A549 (cell line): ENCODE measurements at regions not wholly inside any gene's neighbourhood (a gene's known extent, or its start where the extent isn't known, plus 50 kb on each side); places are given as distances from the start of the nearest gene placed in this dataset.

Source experiments
- ATAC-seq, 2 experiments: fragments of 200-7000 bp in 1 of 2; fragments of >200 bp in 1 of 2; cut with Nextera tagmentation in 1 of 2; cut with Tn5 transposase in 1 of 2; 3 replicates each; pipeline versions ENCODE4 v1.8.0 to v1.9.1; 2018 to 2020; ENCODE audit warnings: mild to moderate bottlenecking in 1 of 2, moderate library complexity in 1 of 2
- CTCF ChIA-PET: fragments of 300-600 bp; sonication (Branson Sonifier 250); formaldehyde crosslinking; extraction: SDS; loops from one replicate; lab custom pipeline; 2021; ENCODE audit warnings: antibody characterized with exemption, inconsistent platforms; lab: Yijun Ruan, JAX
- POLR2A ChIA-PET: fragments of 350-600 bp; formaldehyde crosslinking; extraction: SDS; loops from one replicate; lab custom pipeline; 2021; ENCODE audit warnings: antibody characterized with exemption, inconsistent platforms; lab: Yijun Ruan, JAX
- DNase-seq, 2 experiments: peaks; one replicate each; pipeline versions ENCODE4 v3.0.0 to v3.0.0-alpha.2; 2011 to 2016; ENCODE audit warnings: low read depth in 1 of 2, low spot score in 1 of 2
- FAIRE-seq: peaks from 2 replicates; lab custom pipeline; 2011; peaks lifted over from hg19 to GRCh38; lab: Jason Lieb, UNC
- H3K27ac ChIP-seq, 2 experiments: fragments of >200 bp; sonication (Bioruptor Twin); formaldehyde crosslinking; 3 replicates each; pipeline ENCODE4 v1.5.1; 2016 to 2017
- H3K4me1 ChIP-seq: fragments of >200 bp; sonication (Bioruptor Twin); formaldehyde crosslinking; 3 replicates; pipeline ENCODE4 v1.6.1; 2016
- H3K4me2 ChIP-seq: fragments of >200 bp; sonication (Bioruptor Twin); formaldehyde crosslinking; 3 replicates; pipeline ENCODE4 v1.6.1; 2016
- H3K4me3 ChIP-seq: fragments of >200 bp; sonication (Bioruptor Twin); formaldehyde crosslinking; 3 replicates; pipeline ENCODE4 v1.5.1; 2016
- H3K9me3 ChIP-seq: fragments of >200 bp; sonication (Bioruptor Twin); formaldehyde crosslinking; 3 replicates; pipeline ENCODE4 v1.6.1; 2016
- BCL3 ChIP-seq: fragments of >200 bp; sonication (Bioruptor Twin); formaldehyde crosslinking; IDR thresholded peaks from 3 replicates; pipeline ENCODE4 v1.6.1; 2016
- CBX8 ChIP-seq: fragments of 200-600 bp; sonication (generic); IDR thresholded peaks from 2 replicates; pipeline ENCODE4 v1.6.1; 2016
- CHD2 ChIP-seq: fragments of 150-350 bp; IDR thresholded peaks from 2 replicates; pipeline ENCODE4 v1.6.1; 2014; ENCODE audit warnings: low read length; ENCODE audit not compliant: partially characterized antibody
- CHD4 ChIP-seq: fragments of 200-600 bp; sonication (generic); IDR thresholded peaks from 2 replicates; pipeline ENCODE4 v1.6.1; 2016; ENCODE audit warnings: antibody characterized with exemption, mild to moderate bottlenecking, borderline replicate concordance
- CTCF ChIP-seq: fragments of >200 bp; sonication (Bioruptor Twin); formaldehyde crosslinking; IDR thresholded peaks from 3 replicates; pipeline ENCODE4 v1.5.1; 2016
- EHMT2 ChIP-seq: fragments of 200-600 bp; sonication (generic); IDR thresholded peaks from 2 replicates; pipeline ENCODE4 v1.6.1; 2016; ENCODE audit warnings: antibody characterized with exemption, low read depth, mild to moderate bottlenecking, moderate library complexity
- EP300 ChIP-seq, 2 experiments: fragments of >200 bp; sonication (Bioruptor Twin); formaldehyde crosslinking; IDR thresholded peaks; 2 replicates in 1 of 2; 3 replicates in 1 of 2; pipeline ENCODE4 v1.6.1; 2016 to 2017
- FOSB ChIP-seq: fragments of 250-450 bp; sonication (Bioruptor Pico); IDR thresholded peaks from 2 replicates; pipeline ENCODE4 v1.5.0; 2020; ENCODE audit warnings: mild to moderate bottlenecking, moderate library complexity
- FOSL2 ChIP-seq, 2 experiments: fragments of 450-650 bp in 1 of 2; fragments of >200 bp in 1 of 2; sonication (Bioruptor Twin) in 1 of 2; formaldehyde crosslinking; IDR thresholded peaks; 2 replicates each; pipeline versions ENCODE4 v1.5.0 to v1.6.1; 2016 to 2020; ENCODE audit warnings: mild to moderate bottlenecking in 1 of 2, moderate library complexity in 1 of 2
- HEYL ChIP-seq: fragments of 250-450 bp; sonication (Bioruptor Pico); IDR thresholded peaks from 2 replicates; pipeline ENCODE4 v1.8.0; 2021; ENCODE audit warnings: mild to moderate bottlenecking, moderate library complexity
- HMGXB4 ChIP-seq: fragments of 250-450 bp; sonication (Bioruptor Pico); IDR thresholded peaks from 2 replicates; pipeline ENCODE4 v1.5.0; 2021; ENCODE audit warnings: mild to moderate bottlenecking, moderate library complexity, borderline replicate concordance
- JUN ChIP-seq, 2 experiments: fragments of >200 bp; sonication (Bioruptor Twin); formaldehyde crosslinking; IDR thresholded peaks; 2 replicates in 1 of 2; 3 replicates in 1 of 2; pipeline ENCODE4 v1.6.1; 2016 to 2017
- JUNB ChIP-seq: fragments of >200 bp; sonication (Bioruptor Twin); formaldehyde crosslinking; IDR thresholded peaks from 2 replicates; pipeline ENCODE4 v1.6.1; 2016
- KDM5A ChIP-seq: fragments of 200-600 bp; sonication (generic); IDR thresholded peaks from 2 replicates; pipeline ENCODE4 v1.6.1; 2016; ENCODE audit warnings: antibody characterized with exemption, mild to moderate bottlenecking
- MAFK ChIP-seq: fragments of 450-650 bp; IDR thresholded peaks from 2 replicates; pipeline ENCODE4 v1.6.1; 2014; ENCODE audit not compliant: partially characterized antibody
- NR3C1 ChIP-seq: fragments of >200 bp; sonication (Bioruptor Twin); formaldehyde crosslinking; IDR thresholded peaks from 3 replicates; pipeline ENCODE4 v1.6.1; 2017
- RARB ChIP-seq: fragments of 250-450 bp; sonication (Bioruptor Pico); IDR thresholded peaks from 2 replicates; pipeline ENCODE4 v1.8.0; 2021; ENCODE audit warnings: mild to moderate bottlenecking, moderate library complexity
- RFX5 ChIP-seq: fragments of 450-650 bp; IDR thresholded peaks from 2 replicates; pipeline ENCODE4 v1.7.1; 2014; ENCODE audit warnings: antibody characterized with exemption, mild to moderate bottlenecking, moderate library complexity
- ZC3H11A ChIP-seq: fragments of 450-650 bp; IDR thresholded peaks from 2 replicates; pipeline ENCODE4 v1.6.1; 2014; ENCODE audit warnings: antibody characterized with exemption, mild to moderate bottlenecking
- ZFP36 ChIP-seq: fragments of 450-650 bp; IDR thresholded peaks from 2 replicates; pipeline ENCODE4 v1.6.1; 2014; ENCODE audit warnings: borderline replicate concordance; ENCODE audit not compliant: partially characterized antibody
- ZNF302 ChIP-seq: fragments of 250-450 bp; sonication (Bioruptor Pico); IDR thresholded peaks from 2 replicates; pipeline ENCODE4 v1.9.0; 2021; ENCODE audit warnings: inconsistent platforms, mild to moderate bottlenecking, moderate library complexity
- ZSCAN20 ChIP-seq: fragments of 250-450 bp; sonication (Bioruptor Pico); IDR thresholded peaks from 2 replicates; pipeline ENCODE4 v1.8.0; 2022; ENCODE audit warnings: mild to moderate bottlenecking, moderate library complexity
- WGBS: methylation state at CpG from one replicate; pipeline ENCODE4 v1.1.6; 2017; ENCODE audit errors: missing lambda C conversion rate; 5-methylcytosine and 5-hydroxymethylcytosine counted together

- TF ChIP-seq EHMT2, result no peak
- Histone ChIP-seq H3K4me1 (no peaks in the 10 kb centered on the region), H3K27ac (no peak overlapping the region), H3K9me3 (no peaks in the 10 kb centered on the region), H3K4me2 (no peak overlapping the region), H3K4me3 (no peak overlapping the region)
- CTCF ChIA-PET, result interaction anchor here (0.6 kb wide), 1 partner anchor 74 kb away, joined by 4 read pairs; no protein-coding TSS in a partner anchor
- POLR2A ChIA-PET, result no interaction called here
- ATAC-seq, result no peak
- 48% methylated on average over 2 of the region's 2 CpGs for WGBS
- FAIRE-seq, result no peak
- DNase-seq, result no peak
Observed at GRCh38 chr6:141110481-141110880, 1022.2 kb upstream of the GJE1 start.

GRCh38 chr6:141107591-141108160, 1025.0 kb upstream of the GJE1 start:
- DNase-seq, result no peak
- Histone ChIP-seq H3K9me3 (no peaks in the 10 kb centered on the region), H3K27ac (no peak overlapping the region), H3K4me1 (no peaks in the 10 kb centered on the region)
- WGBS, result 23% methylated on average over 1 of the region's 1 CpG
- no peak for ATAC-seq
- no peak for FAIRE-seq
- TF ChIP-seq ZC3H11A, result no peak
- TF ChIP-seq FOSB (CRISPR knock-in tag), result no peak
- TF ChIP-seq KDM5A, result no peak
- TF ChIP-seq ZSCAN20 (CRISPR knock-in tag), result no peak
- no peak for TF ChIP-seq CBX8
- TF ChIP-seq CTCF, result no peak
- no peak for TF ChIP-seq HMGXB4 (CRISPR knock-in tag)
- TF ChIP-seq FOSL2 (IDR thresholded peaks at IDR 0.05), result no peak
- TF ChIP-seq FOSL2 (CRISPR knock-in tag; IDR thresholded peaks at IDR 0.05), result no peak
- TF ChIP-seq BCL3, result no peak
- no peak for TF ChIP-seq ZFP36
- no peak for TF ChIP-seq CHD4
- no peak for TF ChIP-seq JUN (IDR thresholded peaks at IDR 0.05)
- TF ChIP-seq NR3C1, result no peak
- no peak for TF ChIP-seq CHD2
- TF ChIP-seq EP300 (IDR thresholded peaks at IDR 0.05), result no peak
- no peak for TF ChIP-seq JUNB
- TF ChIP-seq RARB (CRISPR knock-in tag), result no peak
- no peak for TF ChIP-seq RFX5
- TF ChIP-seq HEYL, result no peak
- TF ChIP-seq ZNF302 (CRISPR knock-in tag), result no peak
- TF ChIP-seq, all 56 proteins: peak for 0
- Histone ChIP-seq H3K4me2 (no peak overlapping the region), H3K4me3 (no peak overlapping the region)
- ChIA-PET POLR2A (no interaction called here), CTCF (no interaction called here)

GRCh38 chr6:141105481-141105880, 1027.2 kb upstream of the GJE1 start:
- DNase-seq, result no peak
- Histone ChIP-seq H3K4me2 (no peak overlapping the region), H3K4me3 (no peak overlapping the region), H3K4me1 (no peaks in the 10 kb centered on the region), H3K27ac (no peak overlapping the region), H3K9me3 (no peaks in the 10 kb centered on the region)
- FAIRE-seq, result no peak
- no peak for ATAC-seq
- ChIA-PET POLR2A (no interaction called here), CTCF (no interaction called here)
- no peak for TF ChIP-seq ZSCAN20 (CRISPR knock-in tag)
- no peak for TF ChIP-seq MAFK
